ENCODE measurements at regions not wholly inside any gene's neighbourhood (a gene's known extent, or its start where the extent isn't known, plus 50 kb on each side); places are given as distances from the start of the nearest gene placed in this dataset.
A peak's percentile ranks its signal among the peaks of the same experiment; 100 is the strongest.

DNA sequence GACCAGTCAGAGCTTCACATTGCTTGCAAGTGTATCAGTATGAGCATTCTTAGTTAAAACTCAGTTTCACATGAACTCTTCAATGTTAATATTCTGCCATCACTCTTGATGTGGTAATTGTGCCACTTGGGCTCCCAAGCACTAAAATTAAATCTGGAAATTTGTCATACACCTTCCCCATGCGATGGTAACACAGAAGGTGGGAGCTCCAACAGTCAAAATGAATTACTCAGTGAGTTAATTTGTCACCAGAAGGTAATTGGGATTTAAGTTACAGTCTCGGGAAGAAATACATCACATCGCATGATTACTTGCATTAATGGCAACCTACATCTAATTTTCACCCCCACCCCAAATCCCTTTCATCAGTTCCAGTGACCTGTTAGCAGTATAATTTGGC lies 376.5 kb upstream of the DAB1 start:
- DNase-seq (ENCODE audit: low spot score) = peak; percentile 3

GRCh38 chr1:57799490-57800115 lies 375.7 kb upstream of the DAB1 start:
- DNase-seq (ENCODE audit: low spot score) = no peak

DNA sequence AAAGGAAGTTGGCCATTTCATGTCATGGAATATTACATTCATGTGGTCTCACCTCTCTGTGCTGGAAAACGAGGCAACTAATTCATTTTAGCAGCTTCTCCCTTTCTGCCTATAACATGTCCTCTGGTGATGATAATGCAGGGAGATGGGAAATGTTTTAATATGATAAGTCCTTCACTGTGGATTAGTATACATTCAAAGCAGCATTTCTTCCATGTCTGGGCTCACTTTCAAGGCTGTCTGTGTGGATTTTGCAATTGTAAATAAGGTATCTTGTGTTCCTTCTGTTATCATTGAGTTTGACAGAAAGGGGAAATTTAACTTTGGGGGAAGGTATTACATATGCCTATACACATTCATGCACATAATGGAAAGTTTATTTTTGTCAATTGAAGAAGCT lies 374.7 kb upstream of the DAB1 start:
- no peak for DNase-seq (ENCODE audit: low spot score)

GRCh38 chr1:57797084-57797483 lies 373.2 kb upstream of the DAB1 start:
- no peak for DNase-seq (ENCODE audit: low spot score)

- peak; percentile 96 for DNase-seq (ENCODE audit: low spot score)
Measured at GRCh38 chr1:57796616-57797015, 372.8 kb upstream of the DAB1 start.

- DNase-seq (ENCODE audit: low spot score) = no peak
Measured at GRCh38 chr1:57795886-57796285, 372.0 kb upstream of the DAB1 start.

- DNase-seq (ENCODE audit: low spot score) = no peak
Measured at GRCh38 chr1:57794078-57794477, 370.2 kb upstream of the DAB1 start.

DNA sequence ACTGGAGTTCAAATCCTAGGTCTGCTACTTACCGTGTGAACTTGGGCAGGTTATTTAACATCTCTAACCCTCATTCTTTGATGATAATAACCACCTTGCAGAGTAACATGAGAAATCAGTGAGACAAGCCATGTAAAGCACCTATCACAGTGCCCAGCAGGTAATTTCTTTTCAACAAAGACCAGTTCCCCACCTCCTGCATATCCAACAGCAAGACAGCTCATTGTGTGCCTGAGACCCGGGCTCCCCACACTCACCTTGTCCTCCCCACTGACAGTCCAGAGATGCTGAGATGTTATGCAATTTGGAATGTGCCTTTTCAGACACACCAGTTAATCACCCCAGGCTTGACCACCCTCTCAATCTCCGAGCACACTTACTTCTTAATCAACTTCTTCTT lies 367.6 kb upstream of the DAB1 start:
- no peak for DNase-seq (ENCODE audit: low spot score)

GRCh38 chr1:57789936-57790335 lies 366.1 kb upstream of the DAB1 start:
- no peak for DNase-seq (ENCODE audit: low spot score)

GRCh38 chr1:57788313-57788712 lies 364.5 kb upstream of the DAB1 start:
- DNase-seq (ENCODE audit: low spot score) = no peak

GRCh38 chr1:57784356-57784755 lies 360.5 kb upstream of the DAB1 start:
- DNase-seq (ENCODE audit: low spot score) = no peak

DNA sequence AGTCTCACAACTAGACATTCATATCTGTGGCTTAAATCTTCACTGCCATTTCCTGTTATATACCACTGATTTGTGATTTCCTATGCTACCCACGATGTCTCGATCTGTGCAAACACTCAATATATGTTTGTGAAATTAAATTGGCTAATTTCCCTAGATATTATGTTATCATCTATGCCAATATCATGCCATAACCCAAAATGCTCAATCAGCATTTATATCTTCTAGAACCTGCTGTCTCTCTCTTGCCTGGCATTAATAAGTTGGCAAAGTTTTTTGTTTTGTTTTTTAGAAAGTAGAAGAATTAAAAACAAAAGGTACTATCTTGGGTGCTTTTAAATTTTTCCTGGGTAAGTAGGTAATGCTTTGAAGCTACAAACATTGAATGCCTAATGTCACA lies 358.5 kb upstream of the DAB1 start:
- DNase-seq (ENCODE audit: low spot score) = no peak

- DNase-seq (ENCODE audit: low spot score) = no peak
Measured at GRCh38 chr1:57772580-57773195, 348.8 kb upstream of the DAB1 start.

GRCh38 chr1:57770772-57771171 lies 346.9 kb upstream of the DAB1 start:
- peak; percentile 9 for DNase-seq (ENCODE audit: low spot score)

DNA sequence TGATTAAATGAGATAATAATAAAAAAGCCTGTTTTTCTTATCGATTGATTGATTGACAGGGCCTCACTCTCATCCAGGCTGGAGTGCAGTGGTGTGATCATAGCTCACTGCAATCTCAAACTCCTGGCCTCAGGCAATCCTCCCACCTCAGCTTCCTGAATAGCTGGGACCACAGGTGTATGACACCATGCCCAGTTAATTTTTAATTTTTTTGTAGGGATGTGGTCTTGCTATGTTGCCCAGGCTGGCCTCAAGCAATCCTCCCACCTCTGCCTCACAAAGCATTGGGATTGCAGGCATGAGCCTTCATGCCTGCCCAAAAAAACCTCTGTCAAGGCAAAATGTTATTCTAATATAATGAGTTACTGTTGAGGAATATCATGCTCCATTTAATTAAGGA lies 346.4 kb upstream of the DAB1 start:
- peak; percentile 66 for DNase-seq (ENCODE audit: low spot score)

DNA sequence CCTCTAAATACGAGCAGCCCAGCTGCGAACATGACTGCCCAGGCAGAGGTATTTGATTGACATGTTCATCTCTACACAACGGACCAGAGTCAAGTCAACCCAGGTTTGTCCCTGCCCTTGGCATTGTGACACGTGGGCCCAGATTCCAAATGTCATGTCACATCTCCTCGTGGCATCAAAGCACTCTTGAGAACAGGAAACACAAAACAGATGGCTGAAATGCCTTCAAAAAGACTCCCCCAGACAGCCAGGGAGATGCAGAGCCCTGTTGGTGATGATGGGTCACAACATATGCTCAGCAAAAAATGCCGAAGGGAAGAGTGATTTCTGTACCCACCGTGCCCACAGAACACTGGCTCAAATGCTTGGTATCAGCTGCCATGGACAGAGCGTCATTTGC lies 337.8 kb upstream of the DAB1 start:
- no peak for DNase-seq (ENCODE audit: low spot score)

DNA sequence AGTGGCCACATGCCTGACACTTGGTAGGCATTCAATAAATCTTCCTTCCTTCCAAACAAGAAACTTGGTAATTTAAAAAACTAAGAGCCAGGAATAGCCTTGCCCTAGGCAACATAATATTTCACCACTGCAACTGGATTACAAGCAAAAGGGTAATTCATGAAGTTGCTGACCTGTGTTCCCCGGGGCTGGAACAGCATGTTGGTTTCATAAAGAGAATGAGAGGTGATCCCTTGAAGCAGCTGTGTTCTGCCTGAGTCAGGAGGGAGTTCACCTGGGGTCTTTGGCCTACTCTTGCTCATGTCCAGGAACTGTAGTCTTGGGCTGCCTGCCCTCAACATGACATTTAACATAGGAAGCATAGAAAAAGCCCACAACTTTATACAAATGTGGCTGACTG lies 329.0 kb upstream of the DAB1 start:
- DNase-seq (ENCODE audit: low spot score) = no peak

DNA sequence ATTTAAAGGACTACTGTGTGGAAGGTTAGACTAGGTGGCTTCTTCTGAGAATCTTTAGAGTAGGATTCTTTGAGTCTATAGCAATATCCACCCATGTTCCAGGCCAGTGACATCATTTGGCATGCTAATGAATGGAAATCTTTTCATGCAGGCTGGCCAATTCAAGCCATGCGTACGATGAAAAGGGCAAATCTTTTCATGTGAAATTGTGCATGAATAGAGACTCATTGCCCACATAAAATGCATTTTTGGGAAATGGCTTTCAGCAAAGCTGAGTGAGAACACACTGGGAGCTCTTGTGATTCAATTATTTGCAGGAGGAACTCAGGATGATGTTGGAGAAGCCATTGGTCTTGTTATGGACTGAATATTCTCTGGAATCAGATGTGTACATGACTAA lies 324.9 kb upstream of the DAB1 start:
- DNase-seq (ENCODE audit: low spot score) = no peak

GRCh38 chr1:57747818-57748217 lies 324.0 kb upstream of the DAB1 start:
- DNase-seq (ENCODE audit: low spot score) = no peak

DNA sequence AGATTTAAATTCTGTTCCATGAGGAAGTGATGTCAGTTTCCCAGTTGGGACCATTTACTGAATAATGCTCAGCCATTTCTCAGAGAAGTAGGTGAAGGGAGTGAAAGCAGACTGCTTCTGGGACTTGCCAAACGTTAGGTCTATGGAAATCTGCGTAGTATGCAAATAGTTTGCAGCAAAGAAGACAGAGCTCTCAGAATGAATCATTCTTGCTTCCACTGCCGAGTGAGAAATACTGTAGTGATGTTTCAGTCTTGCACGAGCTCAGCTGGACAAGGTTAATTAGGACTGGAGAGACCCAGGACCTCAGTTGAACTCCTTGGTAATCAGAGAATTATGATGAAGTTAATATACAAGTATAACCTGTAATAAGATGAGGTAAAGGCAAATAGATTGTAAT lies 317.7 kb upstream of the DAB1 start:
- DNase-seq (ENCODE audit: low spot score) = no peak

DNA sequence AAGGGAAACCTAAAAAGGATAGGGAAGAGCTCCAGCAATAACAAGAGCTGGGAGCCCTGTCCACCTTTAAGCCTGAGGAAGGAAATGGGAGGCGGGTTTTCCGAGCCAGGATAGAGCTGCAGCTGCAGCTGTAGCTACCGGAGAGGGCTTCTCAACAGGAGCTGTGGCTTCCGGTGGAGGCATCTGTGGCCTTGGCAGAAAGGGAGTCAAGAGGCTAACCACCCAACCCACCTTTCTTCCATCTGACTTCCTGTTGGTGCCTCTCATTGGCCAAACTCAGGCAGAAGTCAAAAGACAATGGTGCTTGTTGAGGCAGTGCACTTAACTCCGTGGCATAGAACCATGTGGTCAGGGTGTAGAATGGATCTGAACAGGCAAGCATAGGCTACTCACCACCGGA lies 313.1 kb upstream of the DAB1 start:
- no peak for DNase-seq (ENCODE audit: low spot score)

GRCh38 chr1:57729181-57729580 lies 305.3 kb upstream of the DAB1 start:
- DNase-seq (ENCODE audit: low spot score) = no peak

DNA sequence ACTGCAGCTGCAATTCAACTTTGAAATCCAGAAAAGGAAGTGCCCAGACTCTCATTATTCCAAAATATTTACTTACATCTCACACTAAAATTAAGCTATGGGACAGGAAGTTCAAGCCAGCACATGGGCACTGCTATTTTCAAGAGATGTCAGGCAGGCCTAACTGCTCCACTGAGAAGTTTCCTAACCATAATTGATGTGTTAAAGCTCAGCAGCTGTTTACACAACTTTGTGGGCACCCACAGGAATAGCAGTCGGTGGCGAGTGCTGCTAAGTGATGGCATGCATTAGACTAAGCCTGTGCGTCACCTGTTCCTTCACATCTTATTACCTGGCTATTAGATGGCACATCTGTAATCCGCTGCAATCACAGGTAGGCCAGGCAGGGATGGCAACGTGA lies 303.3 kb upstream of the DAB1 start:
- DNase-seq (ENCODE audit: low spot score) = no peak

DNA sequence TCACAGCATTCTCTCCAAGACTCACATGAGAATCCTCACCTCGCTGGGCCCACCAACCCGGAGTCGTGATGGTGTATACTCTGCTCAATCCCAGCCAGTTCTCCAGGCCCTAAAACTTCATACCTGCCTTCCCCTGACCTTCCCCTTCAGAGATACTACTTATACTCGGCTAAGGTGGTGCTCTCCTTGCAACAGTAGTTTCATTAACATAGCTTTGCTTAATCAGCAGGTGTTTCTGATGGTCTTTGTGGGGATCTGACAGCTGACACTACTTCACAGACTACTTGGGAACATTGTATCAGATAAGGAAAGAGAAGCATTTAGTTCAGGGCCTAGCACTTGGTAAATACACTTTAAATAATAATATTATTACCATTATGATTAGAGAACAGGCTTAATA lies 301.5 kb upstream of the DAB1 start:
- no peak for DNase-seq (ENCODE audit: low spot score)
